SK-N-SH (cell line): ENCODE measurements at regions not wholly inside any gene's neighbourhood (a gene's known extent, or its start where the extent isn't known, plus 50 kb on each side); places are given as distances from the start of the nearest gene placed in this dataset.

Experiments used
- CTCF ChIA-PET: fragments of 300-600, 350-600 bp; formaldehyde crosslinking; extraction: SDS; loops from one replicate; lab custom pipeline; 2021; lab: Yijun Ruan, JAX
- POLR2A ChIA-PET: fragments of 350-600 bp; sonication (Branson Sonifier 250); formaldehyde crosslinking; extraction: SDS; loops from one replicate; lab custom pipeline; 2020; ENCODE audit warnings: antibody characterized with exemption, inconsistent platforms; lab: Yijun Ruan, JAX
- DNase-seq: peaks from one replicate; pipeline ENCODE4 v3.0.0; 2012
- H2AFZ ChIP-seq: fragments of 200-600 bp; sonication (generic); 2 replicates; pipeline ENCODE4 v1.8.1; 2016; ENCODE audit warnings: antibody characterized with exemption, mild to moderate bottlenecking, low read depth
- H3F3A ChIP-seq: fragments of 200-600 bp; sonication (generic); replicated peaks from 2 replicates; pipeline ENCODE3; 2016; ENCODE audit warnings: antibody characterized with exemption, mild to moderate bottlenecking; ENCODE audit not compliant: insufficient read depth
- H3K27ac ChIP-seq, 2 experiments: fragments of 200-500 bp in 1 of 2; fragments of 200-600 bp in 1 of 2; sonication (Bioruptor generic) in 1 of 2; sonication (generic), shearing (Covaris generic) in 1 of 2; 2 replicates each; pipeline versions ENCODE4 v1.5.1 to v1.6.1; 2014 to 2016; ENCODE audit warnings: low read depth in 2 of 2, inconsistent platforms in 1 of 2, low read length in 1 of 2, mild to moderate bottlenecking in 1 of 2, mixed read lengths in 1 of 2
- H3K27me3 ChIP-seq: fragments of 200-600 bp; sonication (generic), shearing (Covaris generic); 2 replicates; pipeline ENCODE4 v1.6.1; 2016; ENCODE audit warnings: mixed run types; ENCODE audit not compliant: insufficient read depth
- H3K36me3 ChIP-seq, 2 experiments: fragments of 200-500 bp in 1 of 2; fragments of 200-600 bp in 1 of 2; sonication (Bioruptor generic) in 1 of 2; sonication (generic) in 1 of 2; replicated peaks in 1 of 2; 2 replicates each; pipeline versions ENCODE3 to v1.5.1; 2014 to 2016; ENCODE audit warnings: low read length in 1 of 2, mild to moderate bottlenecking in 1 of 2; ENCODE audit not compliant: insufficient read depth in 2 of 2, control insufficient read depth in 1 of 2
- H3K4me1 ChIP-seq, 2 experiments: fragments of 200-500 bp in 1 of 2; fragments of 200-600 bp in 1 of 2; sonication (Bioruptor generic) in 1 of 2; sonication (generic), shearing (Covaris generic) in 1 of 2; 2 replicates each; pipeline versions ENCODE4 v1.5.1 to v1.6.1; 2014 to 2016; ENCODE audit warnings: low read depth in 1 of 2, low read length in 1 of 2, mixed run types in 1 of 2; ENCODE audit not compliant: insufficient read depth in 2 of 2, control insufficient read depth in 1 of 2
- H3K4me2 ChIP-seq: fragments of 200-600 bp; sonication (generic), shearing (Covaris generic); 2 replicates; pipeline ENCODE4 v1.6.1; 2017; ENCODE audit warnings: mixed run types
- H3K4me3 ChIP-seq, 2 experiments: fragments of 200-500 bp in 1 of 2; fragments of 200-600 bp in 1 of 2; sonication (Bioruptor generic) in 1 of 2; sonication (generic), shearing (Covaris generic) in 1 of 2; 2 replicates each; pipeline versions ENCODE4 v1.5.1 to v1.8.1; 2014 to 2016; ENCODE audit warnings: low read depth in 2 of 2, inconsistent platforms in 1 of 2, low read length in 1 of 2, mild to moderate bottlenecking in 1 of 2, mixed read lengths in 1 of 2, moderate library complexity in 1 of 2
- H3K79me2 ChIP-seq: fragments of 200-600 bp; sonication (generic); 2 replicates; pipeline ENCODE4 v1.8.1; 2017; ENCODE audit warnings: mild to moderate bottlenecking; ENCODE audit not compliant: insufficient read depth
- H3K9ac ChIP-seq: fragments of 200-600 bp; sonication (generic); 2 replicates; pipeline ENCODE4 v1.6.1; 2017; ENCODE audit warnings: mixed run types
- H3K9me2 ChIP-seq: fragments of 200-600 bp; sonication (generic); 2 replicates; pipeline ENCODE4 v1.6.1; 2017; ENCODE audit warnings: mixed run types
- H3K9me3 ChIP-seq: fragments of 200-600 bp; sonication (generic); 2 replicates; pipeline ENCODE4 v1.6.1; 2017; ENCODE audit warnings: mixed run types, mild to moderate bottlenecking, moderate library complexity
- H4K20me1 ChIP-seq: fragments of 200-600 bp; sonication (generic); 2 replicates; pipeline ENCODE4 v1.6.1; 2017; ENCODE audit warnings: mild to moderate bottlenecking, mixed run types; ENCODE audit not compliant: insufficient read depth
- CHD2 ChIP-seq: fragments of 150-350 bp; IDR thresholded peaks from 2 replicates; pipeline ENCODE4 v1.6.1; 2018; ENCODE audit warnings: low read length; ENCODE audit not compliant: partially characterized antibody
- EZH2phosphoT487 ChIP-seq: fragments of 200-600 bp; sonication (generic); IDR thresholded peaks from 2 replicates; pipeline ENCODE4 v1.6.1; 2017; ENCODE audit warnings: low read depth, mixed run types, mild to moderate bottlenecking, antibody characterized with exemption, moderate library complexity, borderline replicate concordance
- FOSL2 ChIP-seq: IDR thresholded peaks from 2 replicates; pipeline ENCODE4 v1.4.0; 2012; ENCODE audit warnings: low read depth, mild to moderate bottlenecking, moderate library complexity, borderline replicate concordance
- MEF2A ChIP-seq: IDR thresholded peaks from 2 replicates; pipeline ENCODE4 v1.4.0; 2012; ENCODE audit warnings: low read depth, borderline replicate concordance
- POLR2AphosphoS5 ChIP-seq: IDR thresholded peaks from 2 replicates; pipeline ENCODE4 v1.6.1; 2012; ENCODE audit warnings: low read depth, low read length
- RFX5 ChIP-seq: IDR thresholded peaks from 2 replicates; pipeline ENCODE4 v1.6.1; 2012; ENCODE audit warnings: mild to moderate bottlenecking, improper control_type of control experiment, low read length
- SIN3A ChIP-seq: IDR thresholded peaks from 2 replicates; pipeline ENCODE4 v1.6.1; 2012; ENCODE audit warnings: low read depth, mild to moderate bottlenecking, low read length, moderate library complexity, borderline replicate concordance
- SMC3 ChIP-seq: IDR thresholded peaks from 2 replicates; pipeline ENCODE4 v1.6.1; 2012; ENCODE audit warnings: low read depth, low read length, improper control_type of control experiment
- TEAD4 ChIP-seq: IDR thresholded peaks from 2 replicates; pipeline ENCODE4 v1.4.0; 2012; ENCODE audit warnings: mild to moderate bottlenecking, borderline replicate concordance; ENCODE audit not compliant: insufficient read depth
- WGBS: methylation state at CpG from one replicate; pipeline ENCODE4 v1.1.6; 2017; ENCODE audit warnings: low lambda C conversion rate; 5-methylcytosine and 5-hydroxymethylcytosine counted together
- TF ChIP-seq, protein P1 (sequence below): IDR thresholded peaks from 2 replicates; pipeline ENCODE4 v1.4.0; 2012; ENCODE audit warnings: low read depth, borderline replicate concordance
- TF ChIP-seq, protein P2 (sequence below): IDR thresholded peaks from 2 replicates; pipeline ENCODE4; 2012
- TF ChIP-seq, protein P3 (sequence below): IDR thresholded peaks from 2 replicates; pipeline ENCODE4 v1.6.1; 2012; ENCODE audit warnings: mild to moderate bottlenecking, low read depth, low read length, moderate library complexity

DNA sequence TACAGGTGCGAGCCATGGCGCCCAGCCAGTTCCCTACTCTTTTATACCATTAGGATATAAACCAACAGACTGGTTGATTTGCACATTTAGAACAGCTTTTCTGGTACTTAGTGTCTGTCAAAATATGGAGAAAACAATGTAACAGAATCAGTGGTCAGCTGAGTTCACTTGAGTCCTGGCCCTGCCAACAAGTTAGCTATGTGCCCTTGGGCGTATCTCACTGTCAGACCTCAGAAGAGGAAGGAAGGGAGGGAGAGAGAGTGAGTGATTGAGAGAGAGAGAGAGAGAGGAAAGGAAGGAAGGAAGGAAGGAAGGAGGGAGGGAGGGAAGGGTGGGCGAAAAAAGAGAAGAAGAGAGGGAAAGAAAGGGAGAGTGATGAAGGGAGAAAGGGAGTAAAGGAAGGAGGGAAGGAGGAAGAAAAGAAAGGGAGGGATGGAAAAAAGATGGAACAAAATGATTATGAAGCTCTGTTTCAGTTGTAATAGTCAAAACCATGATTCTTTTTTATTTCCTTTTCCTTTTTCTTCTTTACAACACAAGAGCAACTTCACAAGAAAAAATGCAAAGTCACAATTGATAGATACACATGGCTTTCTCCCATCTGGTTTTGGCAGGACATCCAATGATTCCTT is 55.7 kb upstream of the PDGFRA start:
- no peaks in the 10 kb centered on the region for H3K9me2 ChIP-seq
- H3K4me2 ChIP-seq: no peak overlapping the region
- H2AFZ ChIP-seq: no peak overlapping the region
- ChIA-PET POLR2A (no interaction called here), CTCF (interaction anchor here (0.6 kb wide), 1 partner anchor 43 kb away, joined by 3 read pairs; no protein-coding TSS in a partner anchor)
- no peaks in the 10 kb centered on the region for H4K20me1 ChIP-seq
- H3K27me3 ChIP-seq: no peaks in the 10 kb centered on the region
- peaks cover 4% of the 10 kb centered on the region for H3F3A ChIP-seq
- no peak overlapping the region for H3K9ac ChIP-seq
- no peaks in the 10 kb centered on the region for H3K4me1 ChIP-seq
- H3K9me3 ChIP-seq: no peaks in the 10 kb centered on the region
- H3K4me3 ChIP-seq: no peak overlapping the region
- WGBS: 94% methylated on average over 4 of the region's 4 CpGs
- H3K36me3 ChIP-seq: no peaks in the 10 kb centered on the region
- no peaks in the 10 kb centered on the region for H3K79me2 ChIP-seq
- TF ChIP-seq TEAD4 (no peak), POLR2AphosphoS5 (no peak), SMC3 (no peak), CHD2 (no peak), EZH2phosphoT487 (no peak), SIN3A (no peak), MEF2A (no peak), RFX5 (no peak), FOSL2 (no peak)
- TF ChIP-seq, protein P1, sequence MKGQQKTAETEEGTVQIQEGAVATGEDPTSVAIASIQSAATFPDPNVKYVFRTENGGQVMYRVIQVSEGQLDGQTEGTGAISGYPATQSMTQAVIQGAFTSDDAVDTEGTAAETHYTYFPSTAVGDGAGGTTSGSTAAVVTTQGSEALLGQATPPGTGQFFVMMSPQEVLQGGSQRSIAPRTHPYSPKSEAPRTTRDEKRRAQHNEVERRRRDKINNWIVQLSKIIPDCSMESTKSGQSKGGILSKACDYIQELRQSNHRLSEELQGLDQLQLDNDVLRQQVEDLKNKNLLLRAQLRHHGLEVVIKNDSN: no peak
- TF ChIP-seq, protein P2, sequence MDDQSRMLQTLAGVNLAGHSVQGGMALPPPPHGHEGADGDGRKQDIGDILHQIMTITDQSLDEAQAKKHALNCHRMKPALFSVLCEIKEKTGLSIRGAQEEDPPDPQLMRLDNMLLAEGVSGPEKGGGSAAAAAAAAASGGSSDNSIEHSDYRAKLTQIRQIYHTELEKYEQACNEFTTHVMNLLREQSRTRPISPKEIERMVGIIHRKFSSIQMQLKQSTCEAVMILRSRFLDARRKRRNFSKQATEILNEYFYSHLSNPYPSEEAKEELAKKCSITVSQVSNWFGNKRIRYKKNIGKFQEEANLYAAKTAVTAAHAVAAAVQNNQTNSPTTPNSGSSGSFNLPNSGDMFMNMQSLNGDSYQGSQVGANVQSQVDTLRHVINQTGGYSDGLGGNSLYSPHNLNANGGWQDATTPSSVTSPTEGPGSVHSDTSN: no peak
- TF ChIP-seq, protein P3, sequence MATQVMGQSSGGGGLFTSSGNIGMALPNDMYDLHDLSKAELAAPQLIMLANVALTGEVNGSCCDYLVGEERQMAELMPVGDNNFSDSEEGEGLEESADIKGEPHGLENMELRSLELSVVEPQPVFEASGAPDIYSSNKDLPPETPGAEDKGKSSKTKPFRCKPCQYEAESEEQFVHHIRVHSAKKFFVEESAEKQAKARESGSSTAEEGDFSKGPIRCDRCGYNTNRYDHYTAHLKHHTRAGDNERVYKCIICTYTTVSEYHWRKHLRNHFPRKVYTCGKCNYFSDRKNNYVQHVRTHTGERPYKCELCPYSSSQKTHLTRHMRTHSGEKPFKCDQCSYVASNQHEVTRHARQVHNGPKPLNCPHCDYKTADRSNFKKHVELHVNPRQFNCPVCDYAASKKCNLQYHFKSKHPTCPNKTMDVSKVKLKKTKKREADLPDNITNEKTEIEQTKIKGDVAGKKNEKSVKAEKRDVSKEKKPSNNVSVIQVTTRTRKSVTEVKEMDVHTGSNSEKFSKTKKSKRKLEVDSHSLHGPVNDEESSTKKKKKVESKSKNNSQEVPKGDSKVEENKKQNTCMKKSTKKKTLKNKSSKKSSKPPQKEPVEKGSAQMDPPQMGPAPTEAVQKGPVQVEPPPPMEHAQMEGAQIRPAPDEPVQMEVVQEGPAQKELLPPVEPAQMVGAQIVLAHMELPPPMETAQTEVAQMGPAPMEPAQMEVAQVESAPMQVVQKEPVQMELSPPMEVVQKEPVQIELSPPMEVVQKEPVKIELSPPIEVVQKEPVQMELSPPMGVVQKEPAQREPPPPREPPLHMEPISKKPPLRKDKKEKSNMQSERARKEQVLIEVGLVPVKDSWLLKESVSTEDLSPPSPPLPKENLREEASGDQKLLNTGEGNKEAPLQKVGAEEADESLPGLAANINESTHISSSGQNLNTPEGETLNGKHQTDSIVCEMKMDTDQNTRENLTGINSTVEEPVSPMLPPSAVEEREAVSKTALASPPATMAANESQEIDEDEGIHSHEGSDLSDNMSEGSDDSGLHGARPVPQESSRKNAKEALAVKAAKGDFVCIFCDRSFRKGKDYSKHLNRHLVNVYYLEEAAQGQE: no peak
- TF ChIP-seq, all 33 proteins: peak for 0
- H3K27ac ChIP-seq: no peak overlapping the region
- DNase-seq: no peak
